ENCODE measurements at regions not wholly inside any gene's neighbourhood (a gene's known extent, or its start where the extent isn't known, plus 50 kb on each side); places are given as distances from the start of the nearest gene placed in this dataset.

GRCh38 chr6:786946-787763, 94.2 kb upstream of the EXOC2 start:
- peak; percentile 32 to 38 for TF ChIP-seq CTCF (conservative IDR thresholded peaks at IDR 0.05 in 1 of 2, IDR thresholded peaks at IDR 0.05 in 1 of 2; ENCODE audit: extremely low read depth in 1 of 2, insufficient read depth in 1 of 2, low read depth in 1 of 2, low read length in 2 of 2)
- TF ChIP-seq EZH2 (IDR thresholded peaks at IDR 0.05; ENCODE audit: borderline replicate concordance, low read length) = no peak

Data from mammary epithelial cell (primary cell).